SHP77 (cell line): ENCODE measurements at regions not wholly inside any gene's neighbourhood (a gene's known extent, or its start where the extent isn't known, plus 50 kb on each side); places are given as distances from the start of the nearest gene placed in this dataset.
"Not testable (repeated sequence)": the region's sequence is repeated elsewhere in the genome, so short reads cannot be mapped to it uniquely, and the experiment has no call there.

Experiments
- DNase-seq, 2 experiments: peaks; one replicate each; lab custom pipeline; 2025; lab: John Stamatoyannopoulos, UW

DNA sequence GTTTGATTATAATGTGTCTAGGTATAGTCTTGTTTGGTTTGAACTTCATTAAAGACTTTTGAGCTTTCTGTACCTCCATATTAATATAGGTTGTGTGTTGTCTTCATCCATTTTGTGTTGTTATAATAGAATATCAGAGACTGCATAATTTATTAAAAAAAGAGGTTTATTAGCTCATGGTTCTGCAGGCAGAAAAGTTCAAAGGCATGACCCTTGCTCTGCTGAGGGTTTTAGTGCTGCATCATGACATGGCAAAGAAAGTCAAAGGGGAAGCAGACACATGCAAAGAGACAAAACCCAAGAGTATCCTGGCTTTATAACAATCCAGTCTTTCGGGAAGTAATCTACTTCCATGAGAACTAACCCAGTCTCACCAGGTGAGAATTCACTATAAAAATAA lies 358.2 kb downstream of the EDEM1 start:
- DNase-seq, result no peak

DNA sequence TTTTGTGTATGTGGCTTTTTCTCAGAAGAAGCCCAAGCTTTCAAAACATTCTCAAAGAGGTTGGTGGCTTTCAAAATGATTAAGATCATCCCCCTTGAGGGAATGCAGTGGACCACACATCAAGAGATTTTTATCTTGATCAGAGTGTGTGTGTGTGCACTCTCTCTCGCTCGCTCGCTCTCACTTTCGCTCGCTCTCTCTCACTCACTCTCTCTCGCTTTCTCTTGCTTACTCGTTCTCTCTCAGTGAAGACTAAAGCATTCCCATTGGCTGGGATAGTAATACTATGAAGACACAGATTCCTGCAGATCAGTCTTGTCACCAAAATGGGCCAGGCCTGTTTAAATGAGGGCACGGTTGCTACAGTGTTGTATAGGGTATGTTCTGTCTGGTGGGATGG lies 365.7 kb downstream of the EDEM1 start:
- no peak for DNase-seq

DNA sequence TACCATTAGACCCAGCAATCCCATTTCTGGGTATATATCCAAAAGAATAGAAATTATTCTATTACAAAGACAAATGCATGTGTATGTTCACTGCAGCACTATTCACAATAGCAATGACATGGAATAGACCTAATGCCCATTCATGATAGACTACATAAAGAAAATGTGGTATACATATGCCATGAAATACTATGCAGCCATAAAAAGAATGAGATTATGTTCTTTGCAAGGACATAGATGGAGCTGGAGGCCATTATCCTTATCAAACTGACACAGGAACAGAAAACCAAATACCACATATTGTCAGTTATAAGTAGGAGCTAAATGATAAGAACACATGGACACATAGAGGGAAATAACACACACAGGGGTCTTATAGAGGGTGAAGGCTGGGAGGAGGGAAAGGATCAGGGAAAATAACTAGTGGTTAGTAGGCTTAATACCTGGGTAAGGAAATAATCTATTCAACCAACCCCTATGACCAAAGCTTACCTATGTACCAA lies 366.8 kb downstream of the EDEM1 start:
- DNase-seq, result no peak

DNA sequence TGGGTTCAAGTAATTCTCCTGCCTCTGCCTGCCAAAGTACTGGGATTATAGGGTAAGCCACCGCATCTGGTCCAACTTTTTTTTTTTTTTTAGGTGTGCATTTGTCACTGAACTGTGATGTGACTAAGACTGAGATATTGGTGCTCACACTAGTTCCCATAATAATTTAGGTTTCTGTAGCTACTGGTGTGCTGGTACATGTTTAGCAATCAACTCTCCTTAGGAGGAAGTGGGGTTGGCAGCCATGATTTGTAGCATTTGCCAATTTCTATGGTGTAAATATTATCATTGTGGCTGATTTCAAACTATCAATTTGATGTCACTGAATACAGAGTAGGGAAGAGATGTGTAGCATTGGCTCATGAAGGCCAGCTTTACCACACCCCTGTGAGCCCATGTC lies 372.7 kb downstream of the EDEM1 start:
- no peak for DNase-seq

DNA sequence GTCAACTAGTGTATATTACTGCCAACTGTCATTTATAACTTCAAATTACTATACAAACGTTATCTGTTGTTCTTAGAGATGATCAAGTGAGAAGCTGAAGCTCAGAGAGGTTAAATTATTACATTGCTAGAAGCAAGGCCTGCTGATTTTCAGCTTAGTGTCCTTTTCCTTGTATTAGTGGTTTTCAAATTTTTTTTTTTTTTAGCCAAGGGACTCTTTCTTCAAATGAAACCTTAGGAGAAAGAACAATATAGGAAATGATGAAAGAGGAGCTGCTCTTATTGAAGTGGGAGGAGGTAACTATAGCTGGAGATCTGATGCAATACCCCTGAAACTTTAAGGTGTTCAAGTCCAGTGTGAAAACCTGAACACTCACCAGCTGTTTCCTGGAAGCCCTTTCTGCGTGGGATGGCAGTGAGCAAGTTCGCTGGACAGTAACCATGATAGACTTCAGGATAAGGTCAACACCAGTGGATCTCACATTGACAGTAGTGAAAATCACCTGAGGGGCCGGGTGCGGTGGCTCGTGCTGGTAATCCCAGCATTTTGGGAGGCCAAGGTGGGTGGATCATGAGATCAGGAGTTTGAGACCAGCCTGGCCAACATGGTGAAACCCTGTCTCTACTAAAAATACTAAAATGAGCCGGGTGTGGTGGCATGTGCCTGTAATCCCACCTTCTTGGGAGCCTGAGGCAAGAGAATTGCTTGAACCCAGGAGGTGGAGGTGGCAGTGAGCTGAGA lies 376.2 kb downstream of the EDEM1 start:
- DNase-seq, result no peak

DNA sequence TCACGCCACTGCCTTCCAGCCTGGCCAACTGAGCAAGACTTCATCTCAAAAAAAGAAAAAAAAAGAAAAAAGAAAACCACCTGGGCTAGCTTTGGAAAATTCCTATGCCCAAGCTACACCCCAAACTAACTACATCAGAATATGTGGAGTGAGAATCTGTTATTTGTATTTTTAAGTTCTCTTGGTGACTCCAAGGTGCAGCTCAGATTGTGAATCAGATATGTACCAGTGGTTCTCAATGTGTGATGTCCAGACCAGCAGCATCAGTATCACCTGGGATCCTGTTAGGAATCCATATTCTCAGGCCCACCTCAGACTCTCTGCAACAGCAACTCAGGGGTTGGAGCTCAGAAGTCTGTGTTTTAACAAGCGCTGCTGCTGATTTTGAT lies 376.8 kb downstream of the EDEM1 start:
- no peak for DNase-seq

DNA sequence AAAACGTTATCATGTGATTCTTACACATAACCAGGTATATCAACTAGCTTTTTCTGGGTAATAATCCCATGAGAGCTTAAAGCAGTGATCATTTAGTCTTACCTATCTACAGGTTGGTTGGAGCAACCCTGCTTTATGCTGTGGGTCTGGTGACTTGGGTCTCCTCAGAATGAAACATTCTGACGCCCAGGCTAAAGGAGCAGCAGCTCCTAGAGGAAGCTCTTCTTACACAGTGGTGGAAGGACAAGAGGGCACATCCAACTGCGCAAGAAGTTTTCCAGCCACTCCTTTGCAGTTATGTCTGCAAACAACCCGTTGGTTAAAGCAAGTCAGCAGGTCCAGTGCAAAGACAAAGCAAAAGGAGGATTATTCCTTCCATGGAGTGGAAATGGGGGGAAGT lies 377.5 kb downstream of the EDEM1 start:
- DNase-seq, result no peak

DNA sequence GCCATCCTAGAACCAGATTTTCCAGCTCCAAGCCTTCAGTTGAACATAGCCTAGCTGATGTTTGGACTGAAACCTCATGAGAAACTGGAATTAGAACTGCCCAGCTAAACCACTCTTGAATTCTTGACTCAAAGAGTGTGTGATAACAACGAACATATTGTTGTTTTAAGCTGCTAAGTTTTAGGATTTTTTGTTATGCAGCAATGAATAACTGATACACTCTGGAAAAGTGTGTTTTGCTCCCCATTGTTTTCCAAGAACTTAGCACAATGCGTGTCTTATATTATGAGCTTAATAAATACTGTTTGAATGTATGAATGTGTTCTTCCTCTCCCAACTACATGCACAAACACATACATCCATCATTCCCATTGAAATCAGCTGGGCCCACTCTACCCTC lies 379.6 kb downstream of the EDEM1 start:
- no peak for DNase-seq

DNA sequence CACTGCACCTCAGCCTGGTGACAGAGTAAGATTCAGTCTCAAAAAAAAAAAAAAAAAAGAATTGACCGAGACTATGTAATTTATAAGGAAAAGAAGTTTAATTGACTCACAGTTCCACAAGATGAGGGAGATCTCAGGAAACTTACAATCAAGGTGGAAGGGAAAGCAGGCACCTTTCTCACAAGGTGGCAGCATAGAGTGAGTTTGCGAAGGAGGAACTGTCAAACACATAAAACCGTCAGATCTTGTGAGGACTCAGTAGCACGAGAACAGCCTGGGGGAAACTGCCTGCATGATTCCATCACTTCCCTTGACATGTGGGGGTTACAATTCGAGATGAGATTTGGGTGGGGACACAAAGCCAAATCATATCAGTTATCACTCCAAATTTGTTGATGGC lies 380.9 kb downstream of the EDEM1 start:
- DNase-seq, result no peak

DNA sequence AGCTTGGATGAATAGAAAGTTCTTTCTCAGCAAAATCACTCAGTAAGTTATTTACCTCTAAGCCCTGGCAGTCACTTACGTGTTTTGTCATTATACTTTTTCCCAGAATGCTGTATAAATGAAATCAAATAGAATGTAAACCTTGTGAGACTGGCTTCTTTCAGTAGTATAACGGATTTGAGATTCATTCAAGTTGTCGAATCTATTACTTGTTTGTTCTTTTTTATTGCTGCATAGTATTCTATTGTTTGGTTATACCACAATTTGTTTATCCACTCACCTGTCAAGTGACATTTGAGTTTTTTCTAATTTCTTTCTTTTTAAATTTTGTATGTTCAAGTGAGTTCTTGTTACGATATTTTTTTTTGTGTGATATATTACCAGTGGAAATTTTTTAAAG lies 381.6 kb downstream of the EDEM1 start:
- no peak for DNase-seq

DNA sequence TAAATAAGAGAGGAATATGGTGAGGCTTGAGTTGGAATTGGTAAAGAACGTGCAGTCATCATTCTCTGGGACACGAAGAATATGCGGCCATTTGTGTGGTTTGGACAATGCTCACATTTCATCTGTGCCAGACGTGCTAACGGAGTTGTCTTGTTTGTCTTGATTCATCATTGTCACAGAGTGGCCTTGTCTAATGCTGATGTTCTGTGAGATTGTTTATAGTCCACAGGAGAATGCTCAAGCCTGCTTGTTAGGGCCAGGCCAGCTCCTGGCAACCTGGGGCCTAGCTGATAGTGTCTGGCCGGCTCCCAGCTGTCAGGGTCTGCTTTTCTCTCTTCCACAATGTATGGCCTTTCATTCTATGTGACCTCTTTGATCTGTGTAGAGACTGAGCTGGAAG lies 384.7 kb downstream of the EDEM1 start:
- DNase-seq, result no peak

DNA sequence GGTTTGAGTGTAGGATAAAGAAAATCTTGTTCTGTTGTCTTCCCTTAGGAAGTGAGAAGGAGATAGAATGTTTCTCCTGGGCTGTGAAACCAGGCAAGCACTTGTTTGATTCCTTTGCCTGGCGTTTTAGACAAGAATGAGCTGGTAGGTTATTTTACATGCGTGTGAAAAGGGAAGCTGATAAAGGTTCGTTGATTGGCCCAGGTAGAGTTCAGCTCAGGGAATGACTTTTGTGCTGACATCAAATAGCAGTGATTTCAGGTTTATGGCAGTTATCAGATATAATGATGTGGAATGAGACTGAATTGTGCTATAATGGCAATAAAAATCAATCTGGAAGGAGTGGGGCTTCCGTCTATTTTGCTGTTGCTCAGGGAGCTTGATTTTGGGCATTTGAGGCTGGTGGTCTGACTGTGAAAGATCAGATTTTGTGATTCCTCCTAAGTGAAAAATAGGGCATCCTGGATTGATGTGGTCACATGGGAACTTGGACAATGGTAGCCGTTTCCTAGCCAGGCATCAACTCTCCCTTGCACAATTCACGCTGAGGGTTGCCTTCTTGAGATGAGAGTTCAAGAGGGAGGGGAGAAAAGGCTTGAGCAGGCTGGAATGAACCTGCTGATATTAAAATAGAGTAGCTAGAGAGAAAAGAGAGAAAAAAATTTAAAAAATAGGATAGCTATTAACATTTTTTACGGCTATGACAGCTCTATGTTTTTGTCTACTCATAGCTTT lies 388.9 kb downstream of the EDEM1 start:
- DNase-seq, result no peak

DNA sequence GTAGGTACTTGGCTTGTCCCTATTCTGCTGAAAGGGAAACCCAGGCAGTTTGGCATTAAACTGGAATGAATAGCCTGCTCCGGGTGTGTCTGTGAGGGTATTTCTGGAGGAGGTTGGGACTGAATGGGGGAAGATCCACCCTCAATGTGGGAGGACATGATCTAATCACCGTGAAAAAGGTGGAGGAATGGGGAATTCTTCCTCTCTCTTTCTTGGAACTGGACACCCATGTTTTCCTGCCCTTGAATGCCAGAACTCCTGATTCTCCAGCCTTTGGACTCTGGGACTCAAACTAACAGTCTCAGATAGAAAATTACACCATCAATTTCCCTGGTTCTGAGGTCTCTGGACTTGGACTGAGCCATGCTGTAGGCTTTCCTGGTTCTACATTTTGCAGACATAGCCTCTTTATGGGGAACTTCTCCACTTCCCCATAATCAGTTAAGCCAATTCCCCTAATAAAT lies 391.7 kb downstream of the EDEM1 start:
- no peak for DNase-seq

DNA sequence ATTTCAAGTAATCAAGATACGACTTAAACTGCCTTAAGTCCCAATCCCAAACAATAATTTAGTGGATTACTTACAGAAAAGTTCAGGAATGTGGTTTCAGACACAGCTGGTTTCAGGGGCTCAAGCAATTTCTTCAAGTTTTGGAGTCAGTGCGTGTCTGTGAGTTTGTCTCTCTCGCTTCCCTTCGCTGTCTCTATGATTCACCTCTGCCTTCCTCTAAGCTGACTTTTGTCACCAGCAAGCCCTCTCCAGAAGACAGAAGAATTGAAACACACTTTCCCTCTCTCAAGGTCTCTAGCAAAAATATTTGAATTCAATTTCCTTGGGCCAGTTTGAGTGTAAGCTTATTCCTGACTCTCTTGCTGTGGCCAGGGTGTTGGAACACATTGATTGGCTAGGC lies 392.4 kb downstream of the EDEM1 start:
- DNase-seq, result no peak

DNA sequence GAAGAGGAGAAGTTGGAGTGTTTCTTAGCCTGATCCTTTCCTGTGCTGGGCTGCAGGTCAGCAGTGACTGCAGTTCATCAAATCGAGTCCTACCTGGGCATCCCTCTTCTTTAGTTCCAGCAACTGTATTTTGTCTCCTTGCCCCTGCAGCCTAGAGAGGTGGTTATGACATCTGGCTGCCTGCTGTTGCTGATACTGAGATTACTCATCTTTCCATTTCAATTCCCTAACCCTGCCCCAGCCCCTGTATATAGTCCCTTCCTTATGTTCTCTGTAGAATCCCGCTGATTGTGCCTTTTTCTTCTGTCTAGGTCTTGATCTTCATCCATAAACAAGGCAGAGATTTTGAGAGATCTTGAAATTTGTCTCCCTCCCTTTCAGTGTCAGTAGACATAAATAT lies 393.3 kb downstream of the EDEM1 start:
- DNase-seq, result no peak

DNA sequence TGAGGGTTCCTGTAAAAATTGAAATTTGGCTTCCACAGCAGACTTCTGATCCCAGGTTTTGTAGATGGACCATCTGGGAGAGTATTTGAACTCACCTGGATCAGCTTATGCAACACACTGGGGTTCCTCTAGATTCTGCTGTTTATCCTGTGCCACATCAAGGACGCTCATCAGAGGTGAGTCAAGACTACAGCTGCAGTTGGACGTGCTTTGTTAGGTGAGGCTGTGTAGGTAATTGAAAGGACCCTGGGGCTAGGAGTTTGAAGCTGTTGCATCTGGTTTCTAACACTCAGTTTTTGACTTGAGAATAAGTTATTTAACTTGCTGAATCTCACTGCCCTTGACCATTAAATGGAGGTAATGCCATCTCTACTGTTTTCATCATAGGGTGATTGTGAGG lies 394.2 kb downstream of the EDEM1 start:
- no peak for DNase-seq

DNA sequence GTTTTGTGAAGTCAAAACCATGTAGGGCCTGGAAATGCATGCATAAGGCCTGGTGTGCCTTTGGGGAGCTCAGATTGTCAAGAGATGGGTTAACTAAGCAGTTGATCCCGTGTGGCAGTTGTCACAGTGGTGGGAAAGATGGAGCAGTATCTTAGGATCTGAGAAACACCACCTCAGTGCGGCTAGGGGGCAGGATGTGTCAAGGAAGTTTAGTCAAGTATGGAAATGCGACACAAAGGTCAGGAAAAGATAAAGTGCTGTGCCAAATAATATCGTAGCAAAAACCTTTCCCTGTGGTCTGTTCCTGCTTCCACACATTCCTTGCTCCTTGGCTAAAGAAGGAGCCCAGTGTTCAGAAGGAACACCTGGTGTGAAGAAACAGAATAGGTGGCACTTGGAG lies 396.4 kb downstream of the EDEM1 start:
- no peak for DNase-seq

DNA sequence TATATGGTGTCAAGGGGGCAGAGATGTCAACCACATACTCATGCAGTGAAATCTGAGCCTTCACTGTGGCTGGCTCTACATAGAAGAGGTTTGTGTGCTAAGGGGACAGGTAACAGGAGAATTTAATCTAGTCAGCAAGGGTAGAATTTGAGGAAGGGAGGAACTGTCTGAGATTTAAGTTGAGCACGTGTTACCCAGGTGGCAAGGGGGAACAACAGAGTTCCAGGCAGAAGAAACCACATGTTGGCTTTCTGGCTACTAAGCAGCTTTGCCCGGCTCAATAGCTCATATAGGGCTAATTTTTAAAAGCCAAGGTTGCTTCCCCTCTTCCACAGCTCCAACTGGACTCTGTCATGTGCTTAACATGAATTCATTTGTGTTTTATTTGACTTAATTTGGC lies 397.6 kb downstream of the EDEM1 start:
- DNase-seq, result no peak

DNA sequence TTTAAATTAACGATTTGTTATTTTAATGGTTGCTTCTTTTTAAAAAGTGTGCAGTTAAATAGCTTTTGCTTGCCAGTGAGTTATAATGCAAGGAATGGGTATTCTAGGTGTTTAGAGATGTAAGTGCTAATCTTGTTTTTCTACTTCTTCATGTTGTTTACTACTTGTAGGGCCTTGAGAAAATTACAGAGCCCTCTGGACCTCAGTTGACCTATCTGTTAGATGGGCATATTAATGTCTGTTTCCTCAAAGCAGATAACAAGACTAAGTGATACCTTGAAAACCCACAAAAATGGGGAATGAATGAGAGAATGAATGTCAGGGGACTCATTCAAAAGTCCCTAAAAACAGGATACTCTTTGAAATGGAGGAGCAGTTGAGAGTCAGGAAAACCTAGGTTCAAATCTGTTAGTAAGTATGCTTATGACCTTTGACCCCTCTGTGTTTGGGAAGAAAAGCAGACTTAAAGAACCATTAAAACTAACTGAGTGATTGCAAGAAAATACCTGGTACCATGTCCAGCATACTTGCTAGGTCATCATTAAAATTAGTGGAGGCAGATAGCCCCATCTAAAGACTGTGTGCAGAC lies 419.5 kb downstream of the EDEM1 start:
- DNase-seq, result no peak

DNA sequence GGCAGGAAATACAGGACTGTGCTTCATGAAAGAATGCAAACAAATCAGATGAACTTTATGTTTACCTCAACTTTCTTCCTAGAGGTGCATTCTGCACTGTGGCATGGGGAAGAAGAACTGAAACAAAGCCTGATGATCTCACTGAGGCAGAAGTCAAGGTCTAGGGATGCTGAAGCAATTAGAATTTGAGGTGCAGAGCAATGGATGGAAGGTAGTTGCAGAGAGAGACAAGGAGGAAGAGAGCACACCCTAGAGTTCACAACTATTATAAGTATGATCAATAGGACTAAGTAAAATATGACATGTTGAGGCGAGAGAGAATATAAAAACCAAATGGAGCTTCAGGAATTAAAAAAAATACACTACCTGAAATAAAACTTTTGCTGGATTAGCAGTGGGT lies 420.1 kb downstream of the EDEM1 start:
- no peak for DNase-seq

DNA sequence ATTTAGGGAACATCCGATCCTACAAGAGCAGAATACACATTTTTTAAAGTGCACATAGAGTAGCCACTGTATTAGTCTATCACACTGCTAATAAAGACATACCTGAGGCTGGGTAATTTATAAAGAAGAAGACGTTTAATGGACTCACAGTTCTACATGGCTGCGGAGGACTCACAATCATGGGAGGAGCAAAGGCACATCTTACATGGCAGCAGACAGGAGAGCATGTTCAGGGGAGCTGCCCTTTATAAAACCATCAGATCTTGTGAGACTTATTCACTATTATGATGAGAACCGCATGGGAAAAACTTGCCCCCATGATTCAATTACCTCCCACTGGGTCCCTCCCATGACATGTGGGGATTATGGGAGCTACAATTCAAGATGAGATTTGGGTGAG lies 421.5 kb downstream of the EDEM1 start:
- DNase-seq, result not testable (repeated sequence)

DNA sequence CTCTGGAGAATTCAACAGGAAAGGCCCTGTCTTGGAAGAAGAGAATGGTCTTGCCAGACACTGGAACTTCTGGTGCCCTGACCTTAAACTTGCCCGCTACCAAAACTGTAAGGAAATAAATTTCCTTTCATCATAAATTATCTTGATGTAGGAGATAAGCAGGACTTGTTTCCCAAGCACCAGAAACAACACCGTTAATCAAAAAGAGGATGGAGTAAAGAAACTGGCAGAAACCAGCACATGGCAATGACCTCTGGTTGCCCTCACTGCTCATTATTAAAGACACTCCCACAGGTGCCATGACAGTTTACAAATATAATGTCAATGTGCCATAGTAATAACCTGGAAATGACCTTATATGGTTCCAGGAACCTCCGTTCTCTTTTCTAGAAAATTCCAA lies 426.1 kb downstream of the EDEM1 start:
- DNase-seq, result no peak

DNA sequence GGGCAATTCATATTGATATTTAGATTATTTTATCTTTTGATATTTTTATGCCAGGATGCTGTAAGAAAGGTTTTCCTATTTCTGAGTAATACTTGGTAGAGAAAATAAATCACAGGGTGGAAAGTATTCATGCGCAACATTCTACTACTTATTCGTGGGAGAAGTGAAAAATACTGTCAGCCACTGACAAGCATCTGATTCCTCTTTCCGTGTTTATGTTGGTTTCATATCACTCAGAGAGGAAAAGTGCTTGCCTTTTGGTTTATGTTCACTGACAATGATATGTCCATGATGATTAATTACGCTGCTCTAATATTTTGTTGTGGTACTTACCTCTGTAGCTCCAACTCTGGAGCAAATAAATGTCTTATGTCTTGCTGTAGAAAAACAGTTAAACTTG lies 429.4 kb downstream of the EDEM1 start:
- DNase-seq, result no peak
